ENCODE measurements at regions not wholly inside any gene's neighbourhood (a gene's known extent, or its start where the extent isn't known, plus 50 kb on each side); places are given as distances from the start of the nearest gene placed in this dataset.

GRCh38 chr11:116610190-116610589 lies 162.6 kb downstream of the BUD13 start:
- WGBS (ENCODE audit: missing lambda C conversion rate) = 23% methylated on average over 4 of the region's 7 CpGs
- Histone ChIP-seq H3K9me3 (no peaks in the 10 kb centered on the region), H3K4me3 (no peak overlapping the region), H3K27ac (no peak overlapping the region), H3K4me1 (no peaks in the 10 kb centered on the region), H3K4me2 (no peak overlapping the region)
- TF ChIP-seq ZC3H11A (IDR thresholded peaks at IDR 0.05) (no peak), REST (IDR thresholded peaks at IDR 0.05) (no peak), SREBF2 (IDR thresholded peaks at IDR 0.05) (no peak), GATA3 (IDR thresholded peaks at IDR 0.05; ENCODE audit: borderline replicate concordance) (no peak), HMGXB4 (CRISPR knock-in tag; IDR thresholded peaks at IDR 0.05; ENCODE audit: borderline replicate concordance) (no peak), CTCF (IDR thresholded peaks at IDR 0.05) (no peak), BCL3 (IDR thresholded peaks at IDR 0.05) (no peak), ESRRA (IDR thresholded peaks at IDR 0.05; ENCODE audit: borderline replicate concordance, low read length) (no peak), TFCP2L1 (CRISPR knock-in tag; IDR thresholded peaks at IDR 0.05) (no peak)
- ATAC-seq = no peak
- no peak for FAIRE-seq
- CTCF ChIA-PET = no interaction called here
- no peak for DNase-seq (ENCODE audit: low read depth in 1 of 2, low spot score in 1 of 2)
- POLR2A ChIA-PET = no interaction called here

GRCh38 chr11:116607027-116607426 lies 165.8 kb downstream of the BUD13 start:
- H3K4me1 ChIP-seq = 0 out of 3 replicates have a peak, but pooled peaks cover under 1% of the 10 kb centered on the region
- H3K27ac ChIP-seq = no peak overlapping the region
- no peak for TF ChIP-seq CEBPB (IDR thresholded peaks at IDR 0.05)
- TF ChIP-seq HES2 (IDR thresholded peaks at IDR 0.05) = no peak
- no peak for FAIRE-seq
- H3K9me3 ChIP-seq = no peaks in the 10 kb centered on the region
- no peak for DNase-seq (ENCODE audit: low read depth in 1 of 2, low spot score in 1 of 2)
- no peak overlapping the region for H3K4me3 ChIP-seq
- no peak overlapping the region for H3K4me2 ChIP-seq
- POLR2A ChIA-PET = no interaction called here
- no peak for ATAC-seq
- CTCF ChIA-PET = interaction anchor here (0.9 to 2.1 kb wide), 3 partner anchors 19 to 45 kb away, joined by 3 to 6 read pairs (median 3); no protein-coding TSS in a partner anchor

GRCh38 chr11:116605543-116606459 lies 167.0 kb downstream of the BUD13 start:
- Histone ChIP-seq H3K9me3 (no peaks in the 10 kb centered on the region), H3K27ac (no peak overlapping the region), H3K4me3 (no peak overlapping the region), H3K4me2 (no peak overlapping the region), H3K4me1 (0 out of 3 replicates have a peak, but pooled peaks cover 3% of the 10 kb centered on the region)
- ChIA-PET POLR2A (no interaction called here), CTCF (interaction anchor here (0.6 to 2.1 kb wide), 2 partner anchors 35 to 263 kb away, joined by 3 to 6 read pairs; no protein-coding TSS in a partner anchor)
- WGBS (ENCODE audit: missing lambda C conversion rate) = 4% methylated on average over 6 of the region's 6 CpGs
- DNase-seq (ENCODE audit: low read depth in 1 of 2, low spot score in 1 of 2) (peak in 1 of 2 experiments; percentile 35), ATAC-seq (peak; percentile 79 to 83; a peak in 5 of 6 replicates), FAIRE-seq (no peak)
- no peak for TF ChIP-seq RCOR1 (IDR thresholded peaks at IDR 0.05; ENCODE audit: low read depth, low read length)
- no peak for TF ChIP-seq POLR2A (IDR thresholded peaks at IDR 0.05; ENCODE audit: low read length)
- TF ChIP-seq CTCF (IDR thresholded peaks at IDR 0.05) = 0 out of 3 replicates have a peak, but pooled peaks have one; percentile 16
- 0 out of 2 replicates have a peak, but pooled peaks have one; percentile 28 for TF ChIP-seq HOXB5 (CRISPR knock-in tag; IDR thresholded peaks at IDR 0.05)
- peak; percentile 78 for TF ChIP-seq EHMT2 (IDR thresholded peaks at IDR 0.05; ENCODE audit: low read depth)
- peak in 1 of 2 experiments; percentile 35; a peak in 2 of 5 replicates for TF ChIP-seq RAD21 (conservative IDR thresholded peaks at IDR 0.05 in 1 of 2, IDR thresholded peaks at IDR 0.05 in 1 of 2)
